ENCODE measurements at regions not wholly inside any gene's neighbourhood (a gene's known extent, or its start where the extent isn't known, plus 50 kb on each side); places are given as distances from the start of the nearest gene placed in this dataset.

- Histone ChIP-seq H3K36me3 (no peaks in the 10 kb centered on the region), H3K4me3 (ENCODE audit: low read depth in 1 of 2, low read length in 1 of 2) (no peak overlapping the region), H3K4me1 (ENCODE audit: control insufficient read depth in 1 of 2, insufficient read depth in 1 of 2, low read depth in 1 of 2, low read length in 1 of 2) (no peaks in the 10 kb centered on the region), H3K27me3 (no peaks in the 10 kb centered on the region), H3K9me3 (no peaks in the 10 kb centered on the region), H3K27ac (no peak overlapping the region)
- no peak for TF ChIP-seq CTCF (IDR thresholded peaks at IDR 0.05)
Observed at GRCh38 chr9:20032413-20033006, 243.7 kb upstream of the SLC24A2 start.

- Histone ChIP-seq H3K27me3 (no peaks in the 10 kb centered on the region), H3K27ac (no peak overlapping the region), H3K36me3 (no peaks in the 10 kb centered on the region), H3K4me1 (ENCODE audit: control insufficient read depth in 1 of 2, insufficient read depth in 1 of 2, low read depth in 1 of 2, low read length in 1 of 2) (no peaks in the 10 kb centered on the region), H3K9me3 (no peaks in the 10 kb centered on the region), H3K4me3 (ENCODE audit: low read depth in 1 of 2, low read length in 1 of 2) (no peak overlapping the region)
- no peak for TF ChIP-seq CTCF (IDR thresholded peaks at IDR 0.05)
Observed at GRCh38 chr9:20031836-20032235, 243.0 kb upstream of the SLC24A2 start.

- Histone ChIP-seq H3K9me3 (no peaks in the 10 kb centered on the region), H3K27ac (no peak overlapping the region), H3K4me3 (ENCODE audit: low read depth in 1 of 2, low read length in 1 of 2) (no peak overlapping the region), H3K27me3 (no peaks in the 10 kb centered on the region), H3K36me3 (no peaks in the 10 kb centered on the region), H3K4me1 (ENCODE audit: control insufficient read depth in 1 of 2, insufficient read depth in 1 of 2, low read depth in 1 of 2, low read length in 1 of 2) (no peaks in the 10 kb centered on the region)
- no peak for TF ChIP-seq CTCF (IDR thresholded peaks at IDR 0.05)
Observed at GRCh38 chr9:20030671-20031070, 241.8 kb upstream of the SLC24A2 start.

GRCh38 chr9:20030221-20030620, 241.4 kb upstream of the SLC24A2 start:
- Histone ChIP-seq H3K27me3 (no peaks in the 10 kb centered on the region), H3K27ac (no peak overlapping the region), H3K4me3 (ENCODE audit: low read depth in 1 of 2, low read length in 1 of 2) (no peak overlapping the region), H3K4me1 (ENCODE audit: control insufficient read depth in 1 of 2, insufficient read depth in 1 of 2, low read depth in 1 of 2, low read length in 1 of 2) (no peaks in the 10 kb centered on the region), H3K9me3 (no peaks in the 10 kb centered on the region), H3K36me3 (no peaks in the 10 kb centered on the region)
- no peak for TF ChIP-seq CTCF (IDR thresholded peaks at IDR 0.05)

- no peak overlapping the region for H3K27ac ChIP-seq
- no peaks in the 10 kb centered on the region for H3K4me1 ChIP-seq (ENCODE audit: control insufficient read depth in 1 of 2, insufficient read depth in 1 of 2, low read depth in 1 of 2, low read length in 1 of 2)
Observed at GRCh38 chr9:20028849-20029231, 240.0 kb upstream of the SLC24A2 start.

More at GRCh38 chr9:20028849-20029231, 240.0 kb upstream of the SLC24A2 start:
- Histone ChIP-seq H3K4me3 (ENCODE audit: low read depth in 1 of 2, low read length in 1 of 2) (no peak overlapping the region), H3K27me3 (no peaks in the 10 kb centered on the region), H3K9me3 (no peaks in the 10 kb centered on the region), H3K36me3 (no peaks in the 10 kb centered on the region)
- no peak for TF ChIP-seq CTCF (IDR thresholded peaks at IDR 0.05)
